Epidermal melanocyte (primary cell): ENCODE measurements at regions not wholly inside any gene's neighbourhood (a gene's known extent, or its start where the extent isn't known, plus 50 kb on each side); places are given as distances from the start of the nearest gene placed in this dataset.

Experiments used
- DNase-seq: peaks from one replicate; pipeline ENCODE4 v3.0.0; 2011; ENCODE audit warnings: low spot score; ENCODE audit not compliant: insufficient read length

DNA sequence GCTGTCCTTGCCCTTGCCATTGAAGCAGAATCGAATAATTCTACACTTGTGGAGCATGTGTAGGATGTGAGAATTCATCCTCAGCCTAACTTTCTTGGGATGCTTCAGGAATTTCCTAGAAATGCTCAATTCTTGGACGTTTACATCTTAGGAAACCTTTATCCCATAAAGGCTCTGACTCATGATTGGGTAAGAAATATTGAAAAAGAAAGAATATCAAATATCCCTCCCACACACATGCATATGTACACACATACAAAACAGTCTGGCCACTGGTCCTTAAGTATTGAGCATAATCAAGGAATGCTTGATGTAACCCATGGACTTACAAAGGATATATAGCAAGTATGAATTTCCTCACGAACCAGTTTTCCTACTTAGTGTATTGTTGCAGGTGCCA is 83.9 kb upstream of the IPO9 start:
- no peak for DNase-seq

DNA sequence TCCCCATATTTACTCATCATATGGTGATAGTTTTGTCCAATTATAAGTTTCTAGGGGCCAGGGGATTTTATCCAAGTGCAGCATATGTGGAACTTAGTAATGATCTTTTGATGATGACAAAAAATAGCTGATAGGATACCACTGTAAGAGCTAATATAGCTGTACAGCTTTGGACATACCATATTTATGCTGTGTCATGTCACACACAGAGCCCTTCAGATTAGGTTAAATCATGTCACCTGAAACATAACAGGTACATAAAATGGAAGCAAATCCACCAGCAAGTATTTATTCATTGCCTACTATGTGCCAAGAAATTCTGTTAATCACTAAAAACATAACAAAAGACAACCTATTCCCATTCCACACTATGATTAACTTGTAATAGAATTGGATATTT is 82.8 kb upstream of the IPO9 start:
- DNase-seq: no peak

DNA sequence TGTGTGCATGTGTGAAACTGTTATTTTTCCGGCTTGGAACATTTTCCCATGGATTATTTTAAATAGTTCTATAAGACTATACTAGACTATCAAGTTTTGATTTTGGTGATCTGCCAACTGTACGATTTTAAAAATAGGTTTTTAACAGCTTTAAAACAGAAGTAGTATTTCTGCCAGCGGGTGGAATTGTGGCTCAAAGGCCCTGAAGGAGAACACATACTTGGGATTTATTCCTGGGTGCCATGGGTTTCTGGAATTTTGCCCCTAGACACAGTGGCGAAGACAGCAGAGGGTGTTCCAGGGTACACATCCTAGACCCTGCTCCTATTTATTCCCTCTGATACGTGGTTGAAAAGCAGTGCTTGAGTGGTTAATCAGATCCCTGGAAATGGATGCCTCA is 81.7 kb upstream of the IPO9 start:
- DNase-seq: no peak

DNA sequence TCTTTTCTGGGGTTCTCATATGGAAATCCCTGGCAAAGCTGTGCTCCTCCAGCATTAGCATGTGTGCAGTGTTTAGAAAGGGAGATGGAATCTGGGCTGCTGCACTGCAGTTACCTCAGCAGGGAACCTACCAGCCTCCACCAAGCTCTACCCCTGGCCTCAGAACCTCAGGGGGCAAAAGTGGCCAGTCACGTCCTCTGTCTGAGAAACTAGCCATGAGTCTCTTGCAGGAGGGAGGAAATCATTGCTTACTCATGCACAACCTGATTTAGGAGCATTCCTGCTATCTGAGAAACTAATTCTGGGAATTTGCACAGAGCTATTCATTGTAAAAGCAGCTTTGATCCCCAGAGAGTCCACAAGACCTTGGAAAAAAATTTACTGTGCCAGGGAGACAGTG is 80.6 kb upstream of the IPO9 start:
- no peak for DNase-seq

DNA sequence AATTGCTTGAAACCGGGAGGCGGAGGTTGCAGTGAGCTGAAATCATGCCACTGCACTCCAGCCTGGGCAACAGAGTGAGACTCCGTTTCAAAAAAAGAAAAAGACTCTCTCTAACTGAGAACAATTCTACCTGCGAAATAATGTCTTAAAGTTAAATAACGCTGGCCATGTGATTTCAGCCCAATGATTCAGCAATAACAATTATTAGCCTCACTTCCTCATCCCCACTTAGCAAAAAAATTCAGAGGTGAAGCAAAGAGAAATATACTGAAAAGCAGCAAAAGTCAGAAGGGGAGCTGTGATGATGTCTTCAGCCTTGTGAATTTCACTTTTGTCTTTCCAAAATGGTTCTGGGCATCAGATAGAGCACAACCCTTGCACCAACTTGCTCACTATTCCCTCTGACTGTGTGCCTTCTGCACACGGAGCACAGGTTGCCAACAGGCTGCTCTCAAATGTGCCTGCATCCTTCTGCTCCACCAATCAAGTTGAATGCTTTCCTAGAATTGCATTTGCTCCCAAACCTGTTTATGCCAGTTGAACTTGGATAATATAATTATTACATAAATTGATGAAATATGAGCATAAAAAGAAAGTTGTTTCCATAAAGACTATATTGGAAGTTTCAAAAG is 79.8 kb upstream of the IPO9 start:
- DNase-seq: no peak

DNA sequence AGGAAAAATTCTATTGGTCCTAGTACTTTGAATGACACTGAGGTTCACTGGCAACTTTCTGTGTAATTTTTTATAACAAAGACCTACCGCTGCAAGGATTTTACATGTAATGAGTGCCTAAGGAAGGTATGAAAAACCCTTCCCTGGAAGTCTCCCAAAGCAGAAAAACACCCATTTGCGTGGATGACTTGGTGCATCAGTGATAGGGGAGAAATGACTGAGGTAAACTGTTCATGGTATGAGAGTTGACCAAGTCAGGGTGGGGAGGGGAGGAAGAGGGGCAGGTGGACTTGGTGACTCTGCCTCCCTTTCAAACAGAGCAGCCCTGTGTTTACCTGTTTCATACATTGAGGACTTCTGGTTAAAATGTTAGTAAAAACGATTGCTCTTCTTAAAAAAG is 78.8 kb upstream of the IPO9 start:
- no peak for DNase-seq

DNA sequence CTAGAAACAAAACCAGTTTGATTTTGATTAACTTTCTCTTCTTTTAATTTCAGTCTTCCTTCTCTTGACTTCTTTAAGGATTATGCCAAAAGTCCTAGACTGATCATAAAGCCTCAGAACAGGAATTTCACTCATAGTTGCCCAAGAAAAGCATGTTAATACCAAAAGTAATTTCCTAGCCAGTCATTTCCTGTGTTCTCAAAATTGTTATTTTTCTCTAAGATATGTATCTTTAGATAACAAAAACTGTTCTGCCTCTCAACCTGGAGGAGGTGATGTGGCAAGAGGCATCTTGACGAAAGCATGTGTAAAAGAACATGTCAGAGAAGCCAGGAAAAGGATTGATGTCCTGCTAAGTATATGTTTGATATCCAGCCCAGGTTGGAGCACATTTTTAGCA is 78.0 kb upstream of the IPO9 start:
- DNase-seq: no peak

DNA sequence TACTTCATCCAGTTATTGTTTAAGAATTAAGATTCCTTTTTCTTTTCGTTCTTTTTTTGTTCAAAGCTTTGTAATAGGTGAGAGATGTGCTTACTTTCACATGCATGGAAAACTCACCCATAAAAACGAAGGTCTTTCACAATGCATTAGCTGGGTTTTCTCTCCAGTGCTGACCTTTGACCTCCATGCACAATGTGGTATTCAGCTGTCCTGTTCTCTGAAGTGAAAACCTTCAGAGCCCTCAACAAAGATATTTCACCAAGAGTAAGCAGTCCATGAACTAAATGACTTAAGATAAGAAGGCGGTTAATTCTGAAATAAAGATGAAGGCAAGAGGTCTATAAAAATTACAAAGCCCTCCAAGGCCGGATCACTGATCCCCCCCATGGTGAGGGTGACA is 77.1 kb upstream of the IPO9 start:
- no peak for DNase-seq

DNA sequence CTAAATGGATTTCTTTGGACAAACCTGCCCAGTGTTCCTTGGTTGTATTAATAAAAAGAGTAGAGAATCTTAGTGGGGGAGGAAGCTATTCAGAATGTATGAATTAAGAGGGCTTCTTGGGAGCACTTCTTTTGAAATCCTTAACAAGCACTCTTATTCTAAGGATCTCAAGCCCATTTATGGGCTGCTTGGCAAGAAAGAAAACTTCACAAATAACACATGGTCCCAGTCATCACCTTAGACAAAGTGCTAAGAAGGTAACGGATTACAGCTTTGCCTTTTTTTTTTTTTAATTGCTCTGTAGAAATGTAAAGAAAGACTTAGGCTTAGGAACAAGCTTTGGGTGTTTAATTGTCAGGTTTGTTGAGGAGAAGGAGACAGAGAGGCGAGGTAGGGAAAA is 76.6 kb upstream of the IPO9 start:
- DNase-seq: no peak

DNA sequence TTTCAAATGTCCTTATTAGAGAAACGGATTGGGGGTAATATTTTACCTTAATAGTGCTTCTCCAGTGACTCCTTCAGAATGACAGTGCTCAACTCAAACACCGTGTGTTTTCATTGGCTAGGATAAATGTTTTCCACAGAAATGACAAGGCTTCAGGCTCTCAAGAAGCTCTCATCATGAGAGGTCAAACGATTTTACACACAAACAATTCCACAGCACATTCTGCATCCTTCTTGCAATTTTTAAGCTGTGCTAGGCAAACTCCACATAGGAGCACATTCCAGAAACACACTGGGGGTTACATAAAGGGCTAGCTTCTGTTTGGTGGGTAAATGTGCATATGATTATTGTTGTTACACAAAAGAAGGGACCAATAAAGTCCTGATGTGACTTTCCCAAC is 75.5 kb upstream of the IPO9 start:
- no peak for DNase-seq

DNA sequence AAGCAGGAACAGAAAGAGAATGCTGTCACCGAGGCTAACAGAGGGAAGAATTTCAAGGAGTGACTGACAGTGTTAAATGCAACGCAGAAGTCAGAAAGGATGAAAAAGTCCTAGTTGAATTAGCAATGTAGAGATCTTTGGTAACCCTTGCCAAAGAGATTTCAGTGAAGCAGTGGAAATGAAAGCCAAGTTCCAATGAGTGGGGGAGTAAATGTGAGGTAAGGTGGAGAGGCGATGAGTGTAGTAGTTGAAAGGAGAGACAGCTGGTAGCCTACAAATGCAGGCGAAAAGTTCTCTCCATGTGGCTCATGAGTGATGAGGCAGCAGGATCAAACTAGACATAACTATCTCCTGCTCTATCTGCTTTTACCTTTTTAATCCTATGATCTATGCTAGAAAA is 74.6 kb upstream of the IPO9 start:
- no peak for DNase-seq

DNA sequence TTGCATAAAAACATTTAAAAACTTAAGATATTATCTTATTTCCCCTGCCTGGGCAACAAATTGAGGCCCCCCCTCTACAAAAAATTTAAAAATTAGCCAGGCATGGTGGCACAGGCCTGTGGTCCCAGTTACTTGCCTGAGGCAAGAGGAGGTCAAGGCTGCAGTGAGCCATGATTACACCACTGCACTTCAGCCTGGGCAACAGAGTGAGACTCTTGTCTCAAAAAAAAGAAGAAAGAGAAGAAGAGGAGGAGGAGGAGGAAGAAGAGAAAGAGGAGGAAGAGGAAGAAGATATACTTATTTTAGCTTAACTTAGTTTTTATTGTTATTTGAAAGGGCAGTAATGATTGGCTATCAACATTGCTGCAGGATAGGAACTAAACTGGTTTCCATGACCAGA is 73.8 kb upstream of the IPO9 start:
- DNase-seq: no peak

DNA sequence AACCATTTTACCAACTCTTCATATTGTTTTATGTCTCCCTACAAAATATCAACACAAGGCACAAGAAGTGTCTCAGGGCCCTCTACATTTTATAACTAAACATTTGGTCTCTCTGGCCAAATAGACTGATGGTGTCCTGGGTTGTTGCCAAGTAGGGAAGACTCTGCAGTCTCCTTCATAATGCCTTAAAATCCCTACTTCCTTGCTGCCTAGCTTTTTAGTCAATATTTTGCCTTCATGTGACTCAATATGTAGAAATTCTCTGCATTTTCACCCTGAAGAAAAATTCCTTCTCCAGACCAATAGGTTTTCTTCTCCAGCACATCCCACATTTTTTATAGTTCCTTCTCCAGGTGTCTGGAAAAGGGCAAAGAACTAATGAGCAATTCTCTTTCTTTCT is 72.6 kb upstream of the IPO9 start:
- DNase-seq: no peak

DNA sequence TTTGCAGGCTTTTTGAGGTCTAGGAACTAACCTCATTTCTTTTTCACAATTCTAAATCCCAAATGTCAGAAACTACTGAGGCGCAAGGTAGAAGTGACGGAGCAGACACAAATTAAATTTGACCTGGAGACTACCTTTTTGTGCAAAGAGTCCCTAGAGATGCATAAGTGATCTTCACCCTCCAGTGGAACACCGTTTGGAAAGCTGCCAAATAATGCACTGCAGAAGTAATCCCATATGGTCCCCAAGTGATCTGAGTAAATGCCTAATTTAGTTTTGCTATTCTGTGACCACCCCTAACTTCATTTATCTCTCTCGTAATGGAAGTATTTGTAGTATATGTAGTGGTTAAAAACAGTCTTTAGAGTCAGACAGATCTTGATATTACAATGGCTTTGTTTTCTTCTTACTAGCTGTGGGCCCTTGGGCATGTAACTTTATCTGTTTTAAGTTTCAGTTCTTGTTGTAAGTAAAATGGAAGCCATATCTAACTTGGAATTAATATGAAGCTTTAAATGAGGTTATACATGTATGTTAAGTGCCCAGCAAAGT is 70.4 kb upstream of the IPO9 start:
- DNase-seq: no peak

DNA sequence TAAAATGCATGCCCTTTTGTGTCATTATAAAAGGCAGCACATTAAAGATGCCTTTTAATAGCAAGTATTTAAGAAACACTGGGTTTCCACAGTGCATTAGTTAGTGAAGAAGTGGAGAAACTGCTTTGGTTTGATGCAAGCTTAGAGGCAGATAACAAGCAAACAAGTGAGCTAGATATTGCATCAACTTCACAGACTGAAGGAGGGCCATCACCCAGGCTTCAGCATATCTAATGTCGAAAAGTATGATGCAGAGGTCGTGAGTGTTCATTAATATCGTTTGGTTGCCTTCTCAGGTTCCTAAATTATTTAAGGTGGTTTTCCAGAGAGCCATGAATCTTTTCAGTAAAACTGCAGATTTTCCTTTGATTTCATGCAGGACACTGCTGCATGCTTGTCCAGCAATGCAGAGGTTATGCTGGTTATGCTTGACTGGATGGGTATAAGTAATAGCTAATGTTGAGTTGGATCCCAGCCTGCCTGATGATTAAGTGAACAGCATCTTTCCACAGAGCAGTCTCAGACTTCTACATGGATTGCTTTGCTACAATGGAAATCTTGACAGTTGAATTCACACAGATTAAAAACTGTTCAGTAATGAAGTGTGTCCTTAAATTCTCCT is 69.7 kb upstream of the IPO9 start:
- DNase-seq: no peak

DNA sequence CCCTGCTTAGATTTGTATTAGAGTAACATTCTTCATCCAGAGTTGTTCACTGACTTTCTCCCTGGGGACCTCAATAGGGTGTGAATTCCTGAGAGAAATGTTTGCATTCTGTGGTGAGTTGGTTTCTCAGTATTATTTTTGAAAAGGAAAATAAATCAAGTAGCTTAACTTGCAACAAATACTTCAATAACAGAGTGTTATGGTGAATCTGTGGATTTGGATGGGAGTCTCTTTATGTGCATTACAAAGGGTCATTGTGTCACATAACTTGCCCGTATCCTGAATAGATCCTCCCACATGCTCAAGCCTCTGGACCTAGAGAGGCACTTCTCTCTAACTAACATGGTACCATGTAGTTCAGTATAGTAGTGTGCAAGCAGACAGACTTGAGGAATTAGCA is 68.4 kb upstream of the IPO9 start:
- DNase-seq: no peak

DNA sequence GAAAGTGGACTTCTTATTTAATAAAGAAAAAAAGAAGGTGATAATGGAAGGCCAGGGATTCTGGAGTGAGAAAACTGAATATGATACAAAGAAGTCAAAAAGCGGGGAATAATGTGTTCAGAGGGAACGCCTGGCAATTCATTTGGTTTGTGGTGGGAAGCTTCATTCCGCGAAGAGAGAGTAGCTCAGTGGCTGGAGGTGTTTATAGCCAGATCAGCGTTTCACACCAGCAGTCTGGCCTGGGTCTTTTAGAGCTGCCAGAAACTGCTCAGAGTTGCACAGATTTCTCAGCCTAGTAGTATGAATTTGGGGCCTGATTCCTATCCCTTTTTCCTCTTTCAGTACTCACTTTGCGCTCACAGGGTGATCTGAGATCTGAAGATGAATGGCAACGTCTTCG is 67.8 kb upstream of the IPO9 start:
- no peak for DNase-seq

DNA sequence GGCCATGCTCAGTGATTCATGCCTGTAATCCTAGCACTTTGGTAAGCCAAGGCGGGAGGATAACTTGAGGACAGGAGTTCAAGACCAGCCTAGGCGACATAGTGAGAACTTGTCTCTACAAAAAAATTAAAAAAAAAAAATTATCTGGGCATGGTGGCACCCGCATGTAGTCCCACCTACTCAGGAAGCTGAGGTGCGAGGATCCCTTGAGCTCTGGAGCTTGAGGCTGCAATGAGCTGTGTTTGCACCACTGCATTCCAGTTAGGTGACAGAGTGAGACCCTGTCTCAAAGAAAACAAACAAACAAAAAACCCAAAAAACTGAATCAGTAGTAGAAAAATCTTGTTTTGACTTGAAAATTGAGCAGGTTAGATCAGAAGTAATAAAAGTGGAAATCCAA is 67.1 kb upstream of the IPO9 start:
- DNase-seq: no peak

DNA sequence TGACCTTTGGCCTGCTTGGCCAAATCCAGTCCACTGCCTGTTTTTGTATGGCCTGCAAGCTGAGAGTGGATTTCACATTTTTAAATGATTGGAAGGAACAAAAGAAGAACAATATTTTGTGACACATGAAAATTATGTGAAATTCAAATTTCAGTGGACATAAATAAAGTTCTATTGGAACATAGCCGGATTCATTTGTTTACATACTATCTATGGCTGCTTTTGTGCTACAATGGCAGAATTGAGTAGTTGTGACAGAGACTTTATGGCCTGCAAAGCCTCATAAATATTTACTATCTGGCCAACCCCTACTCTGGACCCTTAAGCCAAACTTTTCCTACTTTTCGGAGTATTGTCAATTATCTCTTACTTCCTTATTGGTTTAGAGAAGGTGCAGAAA is 66.6 kb upstream of the IPO9 start:
- no peak for DNase-seq

DNA sequence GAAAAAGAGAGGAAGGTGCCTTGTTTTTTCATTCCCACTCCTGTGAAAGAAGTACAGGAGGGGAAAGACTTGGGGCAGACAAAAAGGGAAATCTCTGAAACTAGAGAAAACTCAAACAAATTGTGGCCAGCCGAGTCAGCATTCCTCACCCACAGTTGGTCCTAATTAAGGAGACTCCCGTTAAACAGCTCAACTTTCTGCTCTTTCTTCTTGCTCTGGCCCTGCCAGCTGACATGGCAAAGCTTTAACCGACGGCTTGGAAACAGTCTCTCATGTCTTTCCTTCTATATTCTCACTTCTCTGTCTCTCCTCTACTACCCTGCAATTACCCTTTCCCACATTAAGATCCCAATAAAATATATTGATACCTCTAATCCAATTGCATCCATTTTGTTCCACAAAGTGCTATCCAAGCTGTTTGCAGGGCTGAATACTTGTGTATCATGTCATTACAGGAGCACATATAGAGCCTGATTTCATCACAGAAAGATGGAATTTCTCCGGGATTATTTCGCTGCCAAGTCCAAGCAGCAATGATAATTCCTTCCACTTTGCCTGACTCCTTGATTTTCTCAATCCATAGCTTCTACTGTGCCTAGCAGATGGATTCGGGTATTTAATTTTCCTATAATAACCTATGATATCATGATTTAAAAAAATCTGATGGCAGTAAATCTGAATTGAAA is 65.4 kb upstream of the IPO9 start:
- DNase-seq: no peak

DNA sequence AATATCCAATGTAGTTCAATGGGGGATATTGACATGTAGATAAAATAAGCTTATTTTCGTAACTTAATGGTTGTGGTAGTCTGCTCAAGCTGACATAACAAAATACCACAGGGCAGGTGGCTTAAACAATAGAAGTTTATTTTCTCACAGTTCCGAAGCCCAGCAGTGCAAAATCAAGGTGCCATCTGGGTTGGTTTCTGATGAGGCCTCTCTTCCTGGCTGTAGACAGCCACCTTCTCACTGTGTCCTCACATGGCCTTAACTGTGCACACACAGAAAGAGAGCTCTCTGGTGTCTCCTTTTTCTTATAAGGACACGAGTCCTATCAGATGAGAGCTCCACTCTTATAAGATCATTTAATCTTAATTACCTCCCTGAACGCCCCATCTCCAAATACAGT is 64.8 kb upstream of the IPO9 start:
- no peak for DNase-seq

DNA sequence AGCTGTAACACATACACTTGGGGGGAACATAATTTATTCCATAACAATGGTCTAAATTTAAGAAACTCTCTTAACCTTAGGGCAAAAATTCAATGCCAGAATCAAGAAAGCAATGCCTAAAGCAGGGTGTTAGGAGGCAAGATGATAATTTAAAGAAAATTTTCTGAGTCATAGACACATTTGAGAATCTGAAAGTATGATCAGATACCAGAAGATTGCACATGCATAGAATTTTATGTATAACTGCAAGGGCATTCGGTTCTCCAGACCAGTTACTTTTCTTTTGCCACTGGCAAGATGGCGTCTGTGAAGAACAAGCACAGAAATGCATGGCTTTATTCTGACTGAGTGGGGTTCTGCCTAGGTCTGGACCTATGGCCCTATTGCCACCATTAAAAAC is 64.4 kb upstream of the IPO9 start:
- DNase-seq: no peak
